ENCODE measurements at regions not wholly inside any gene's neighbourhood (a gene's known extent, or its start where the extent isn't known, plus 50 kb on each side); places are given as distances from the start of the nearest gene placed in this dataset.
"Not testable (repeated sequence)": the region's sequence is repeated elsewhere in the genome, so short reads cannot be mapped to it uniquely, and the experiment has no call there.

DNA sequence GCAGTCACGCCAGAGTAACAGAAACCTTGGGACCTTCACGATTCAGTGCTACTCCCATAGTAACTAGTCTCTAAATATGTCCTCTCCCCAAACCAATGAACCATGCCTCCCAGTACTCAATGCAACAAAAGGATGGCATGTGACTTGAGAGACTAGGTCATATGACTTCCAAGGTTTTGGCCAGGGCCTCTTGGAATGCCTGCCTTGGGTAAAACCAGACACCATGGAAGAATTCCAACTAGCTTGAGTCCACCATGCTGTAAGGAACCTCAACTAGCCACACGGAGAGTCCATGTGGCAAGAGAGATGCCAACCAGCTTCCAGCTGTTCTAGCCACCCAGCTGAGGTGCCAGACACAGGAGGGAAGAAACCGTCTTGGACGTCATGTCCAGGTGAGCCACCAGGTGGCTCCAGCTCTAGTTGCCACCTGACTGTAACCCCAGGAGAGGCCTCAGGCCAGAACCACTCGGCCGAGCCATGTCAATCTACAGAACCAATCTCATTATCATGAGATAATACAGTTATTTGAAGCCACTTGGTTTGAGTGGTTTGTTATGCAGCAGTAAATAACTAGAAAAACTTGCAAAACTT is 115.0 kb downstream of the SYF2 start:
- POLR2A ChIA-PET: no interaction called here
- CTCF ChIA-PET: interaction anchor here (0.8 to 1.5 kb wide), 3 partner anchors 9 to 88 kb away, joined by 3 to 4 read pairs (median 3); no protein-coding TSS in a partner anchor
- no peak for DNase-seq (ENCODE audit: extremely low spot score)
- TF ChIP-seq, protein P1, sequence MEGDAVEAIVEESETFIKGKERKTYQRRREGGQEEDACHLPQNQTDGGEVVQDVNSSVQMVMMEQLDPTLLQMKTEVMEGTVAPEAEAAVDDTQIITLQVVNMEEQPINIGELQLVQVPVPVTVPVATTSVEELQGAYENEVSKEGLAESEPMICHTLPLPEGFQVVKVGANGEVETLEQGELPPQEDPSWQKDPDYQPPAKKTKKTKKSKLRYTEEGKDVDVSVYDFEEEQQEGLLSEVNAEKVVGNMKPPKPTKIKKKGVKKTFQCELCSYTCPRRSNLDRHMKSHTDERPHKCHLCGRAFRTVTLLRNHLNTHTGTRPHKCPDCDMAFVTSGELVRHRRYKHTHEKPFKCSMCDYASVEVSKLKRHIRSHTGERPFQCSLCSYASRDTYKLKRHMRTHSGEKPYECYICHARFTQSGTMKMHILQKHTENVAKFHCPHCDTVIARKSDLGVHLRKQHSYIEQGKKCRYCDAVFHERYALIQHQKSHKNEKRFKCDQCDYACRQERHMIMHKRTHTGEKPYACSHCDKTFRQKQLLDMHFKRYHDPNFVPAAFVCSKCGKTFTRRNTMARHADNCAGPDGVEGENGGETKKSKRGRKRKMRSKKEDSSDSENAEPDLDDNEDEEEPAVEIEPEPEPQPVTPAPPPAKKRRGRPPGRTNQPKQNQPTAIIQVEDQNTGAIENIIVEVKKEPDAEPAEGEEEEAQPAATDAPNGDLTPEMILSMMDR (IDR thresholded peaks at IDR 0.05; ENCODE audit: control extremely low read depth, extremely low read depth, low read depth, missing control alignments): peak; percentile 15

DNA sequence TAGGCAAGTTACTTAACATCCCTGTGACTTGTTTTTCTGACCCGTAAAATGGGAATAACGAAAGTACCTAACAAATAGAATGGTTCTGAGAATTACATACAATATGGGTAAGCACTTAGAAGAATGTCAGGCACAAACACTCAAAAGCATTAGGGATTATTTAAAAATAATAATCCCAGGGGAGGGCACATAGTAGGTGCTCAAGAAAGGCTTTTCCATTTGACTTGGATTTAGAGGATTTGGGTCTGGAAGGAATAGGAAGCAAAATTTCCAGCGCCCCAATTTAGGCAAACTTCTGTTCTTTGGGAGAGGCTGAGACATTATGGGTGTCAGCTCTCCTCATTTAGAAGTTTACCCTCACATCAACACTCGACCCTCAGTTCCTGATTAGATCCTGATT is 115.5 kb downstream of the SYF2 start:
- ChIA-PET POLR2A (no interaction called here), CTCF (interaction anchor here (0.8 to 1.5 kb wide), 3 partner anchors 9 to 88 kb away, joined by 3 to 4 read pairs (median 3); no protein-coding TSS in a partner anchor)
- DNase-seq (ENCODE audit: extremely low spot score): no peak
- TF ChIP-seq, protein P1 (IDR thresholded peaks at IDR 0.05; ENCODE audit: control extremely low read depth, extremely low read depth, low read depth, missing control alignments): no peak

DNA sequence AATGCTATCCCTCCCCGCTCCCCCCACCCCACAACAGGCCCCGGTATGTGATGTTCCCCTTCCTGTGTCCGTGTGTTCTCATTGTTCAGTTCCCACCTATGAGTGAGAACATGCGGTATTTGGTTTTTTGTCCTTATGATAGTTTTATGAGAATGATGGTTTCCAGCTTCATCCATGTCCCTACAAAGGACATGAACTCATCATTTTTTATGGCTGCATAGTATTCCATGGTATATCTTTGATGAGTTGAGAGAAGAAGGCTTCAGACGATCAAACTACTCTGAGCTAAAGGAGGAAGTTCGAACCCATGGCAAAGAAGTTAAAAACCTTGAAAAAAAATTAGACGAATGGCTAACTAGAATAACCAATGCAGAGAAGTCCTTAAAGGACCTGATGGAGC is 116.2 kb downstream of the SYF2 start:
- POLR2A ChIA-PET; DNase-seq (ENCODE audit: extremely low spot score); CTCF ChIA-PET: not testable (repeated sequence)

DNA sequence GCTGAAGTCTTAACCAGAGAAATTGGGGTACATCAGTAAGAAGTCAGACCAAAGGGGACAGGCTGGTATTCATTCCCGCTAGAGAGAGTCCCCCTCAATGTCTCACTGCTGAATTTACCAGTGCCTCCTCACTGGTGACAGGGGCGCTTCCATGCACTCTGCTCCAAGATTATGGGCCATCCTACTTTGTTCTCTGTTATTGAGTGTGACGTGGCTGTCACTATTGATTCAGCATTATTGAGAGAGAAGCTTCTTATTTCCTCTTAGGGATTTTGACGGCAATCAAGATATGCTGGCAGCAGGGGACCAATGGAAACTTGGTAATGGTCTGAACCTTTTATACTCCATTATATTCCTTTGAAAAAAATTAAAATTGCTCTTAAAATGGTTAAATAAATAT is 118.6 kb downstream of the SYF2 start:
- POLR2A ChIA-PET: no interaction called here
- DNase-seq (ENCODE audit: extremely low spot score): no peak
- CTCF ChIA-PET: interaction anchor here (1.1 kb wide), 2 partner anchors 14 to 34 kb away, joined by 3 read pairs; no protein-coding TSS in a partner anchor
- TF ChIP-seq, protein P1 (IDR thresholded peaks at IDR 0.05; ENCODE audit: control extremely low read depth, extremely low read depth, low read depth, missing control alignments): no peak

DNA sequence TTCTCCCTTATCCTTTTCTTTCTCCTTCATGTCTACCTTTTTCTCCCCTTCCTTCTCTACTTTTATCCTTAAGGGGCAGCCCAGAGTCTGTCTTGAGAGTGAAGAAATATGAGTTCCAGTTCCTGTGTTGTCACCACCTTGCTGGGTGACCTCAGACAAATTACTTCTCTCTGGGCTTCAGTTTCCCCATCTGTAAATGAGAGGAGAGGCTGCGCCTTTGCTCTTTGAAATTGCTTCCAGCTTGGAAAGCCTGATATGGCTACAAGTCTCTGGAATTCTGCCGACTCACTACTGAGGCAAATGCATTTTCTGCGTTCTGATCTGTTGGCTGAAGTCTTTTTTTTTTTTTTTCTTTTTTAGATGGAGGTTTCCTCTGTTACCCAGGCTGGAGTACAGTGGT is 119.2 kb downstream of the SYF2 start:
- ChIA-PET CTCF (interaction anchor here (1.1 to 2.6 kb wide), 5 partner anchors 12 to 92 kb away, joined by 3 to 13 read pairs (median 4); no protein-coding TSS in a partner anchor), POLR2A (no interaction called here)
- TF ChIP-seq, protein P1 (IDR thresholded peaks at IDR 0.05; ENCODE audit: control extremely low read depth, extremely low read depth, low read depth, missing control alignments): no peak
- no peak for DNase-seq (ENCODE audit: extremely low spot score)

DNA sequence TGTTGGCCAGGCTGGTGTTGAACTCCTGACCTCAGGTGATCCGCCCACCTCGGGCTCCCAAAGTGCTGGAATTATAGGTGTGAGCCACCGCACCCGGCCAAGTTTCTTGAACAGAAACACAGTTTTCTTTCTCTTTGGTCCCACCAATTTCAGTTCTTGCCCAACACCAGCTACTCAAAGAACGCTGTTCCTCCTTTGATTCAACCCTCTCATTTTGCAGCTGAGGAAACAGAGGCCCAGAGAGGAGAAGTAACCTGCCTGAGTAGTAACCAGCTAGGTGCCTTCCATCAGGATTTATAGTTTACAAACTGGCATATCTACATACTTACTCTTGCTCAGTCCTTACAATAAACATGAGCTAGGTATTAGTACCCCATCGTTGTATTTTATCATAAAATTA is 119.9 kb downstream of the SYF2 start:
- DNase-seq (ENCODE audit: extremely low spot score): no peak
- ChIA-PET CTCF (interaction anchor here (1.1 to 2.6 kb wide), 7 partner anchors 11 to 92 kb away, joined by 3 to 13 read pairs (median 4); no protein-coding TSS in a partner anchor), POLR2A (no interaction called here)

DNA sequence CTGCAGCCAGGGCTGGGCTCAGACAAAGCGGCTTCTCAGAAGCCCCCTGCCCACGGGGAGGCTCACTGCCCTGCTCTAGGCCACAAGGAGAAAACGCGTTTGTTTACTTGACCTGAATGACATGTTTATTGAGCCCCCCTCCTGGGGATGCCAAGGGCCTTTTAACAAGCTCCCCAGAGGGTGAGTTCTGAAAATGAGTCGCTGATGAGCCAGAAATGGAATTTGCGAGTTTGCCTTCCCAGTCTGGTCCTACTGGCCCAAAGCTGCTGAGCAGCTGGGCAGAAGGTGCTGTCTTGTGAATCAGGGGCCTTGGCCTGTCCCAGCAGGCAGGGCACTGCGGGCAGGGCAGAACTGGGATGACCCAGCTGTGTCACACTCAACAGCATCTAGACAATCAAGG is 120.6 kb downstream of the SYF2 start:
- no peak for DNase-seq (ENCODE audit: extremely low spot score)
- TF ChIP-seq, protein P1 (IDR thresholded peaks at IDR 0.05; ENCODE audit: control extremely low read depth, extremely low read depth, low read depth, missing control alignments): no peak
- ChIA-PET POLR2A (no interaction called here), CTCF (interaction anchor here (0.7 to 2.6 kb wide), 7 partner anchors 10 to 264 kb away, joined by 3 to 13 read pairs (median 4); no protein-coding TSS in a partner anchor)

More for the DNA sequence above, 119.9 kb downstream of the SYF2 start:
- TF ChIP-seq, protein P1 (IDR thresholded peaks at IDR 0.05; ENCODE audit: control extremely low read depth, extremely low read depth, low read depth, missing control alignments): no peak
